RWPE2 (cell line): ENCODE measurements at regions not wholly inside any gene's neighbourhood (a gene's known extent, or its start where the extent isn't known, plus 50 kb on each side); places are given as distances from the start of the nearest gene placed in this dataset.

Experiments used
- ATAC-seq: fragments of 200-7000 bp; cut with Tn5 transposase; 3 replicates; pipeline ENCODE4 v1.9.1; 2021; ENCODE audit warnings: low read depth
- DNase-seq: peaks from one replicate; pipeline ENCODE4 v3.0.0-alpha.2; 2020; ENCODE audit warnings: low spot score
- H3K27ac ChIP-seq: fragments of 450-650 bp; 2 replicates; pipeline ENCODE4 v1.5.1; 2017; ENCODE audit warnings: mild to moderate bottlenecking; ENCODE audit not compliant: poor library complexity, severe bottlenecking
- H3K27me3 ChIP-seq: fragments of 250-450 bp; sonication (Bioruptor Pico); 2 replicates; pipeline ENCODE4 v1.5.1; 2021; ENCODE audit warnings: mild to moderate bottlenecking, moderate library complexity; ENCODE audit not compliant: insufficient read depth, poor library complexity, severe bottlenecking
- H3K36me3 ChIP-seq: fragments of 250-450 bp; sonication (Bioruptor Pico); 2 replicates; pipeline ENCODE4 v1.5.1; 2020; ENCODE audit warnings: low read depth, mild to moderate bottlenecking, moderate library complexity
- H3K4me1 ChIP-seq: fragments of 250-450 bp; sonication (Bioruptor Pico); 2 replicates; pipeline ENCODE4 v1.5.1; 2021; ENCODE audit warnings: mild to moderate bottlenecking, moderate library complexity; ENCODE audit not compliant: insufficient read depth, poor library complexity, severe bottlenecking
- H3K4me3 ChIP-seq: fragments of 250-450 bp; sonication (Bioruptor Pico); 2 replicates; pipeline ENCODE4 v1.5.1; 2021; ENCODE audit warnings: mild to moderate bottlenecking, moderate library complexity; ENCODE audit not compliant: severe bottlenecking
- H3K9me3 ChIP-seq: fragments of 250-450 bp; sonication (Bioruptor Pico); 2 replicates; pipeline ENCODE4 v1.5.1; 2021; ENCODE audit warnings: mild to moderate bottlenecking, moderate library complexity; ENCODE audit not compliant: severe bottlenecking
- TF ChIP-seq, protein P1 (sequence below): fragments of 450-650 bp; IDR thresholded peaks from one replicate; pipeline ENCODE4 v1.5.1; 2017; ENCODE audit warnings: mild to moderate bottlenecking, moderate library complexity; ENCODE audit not compliant: poor library complexity, severe bottlenecking

DNA sequence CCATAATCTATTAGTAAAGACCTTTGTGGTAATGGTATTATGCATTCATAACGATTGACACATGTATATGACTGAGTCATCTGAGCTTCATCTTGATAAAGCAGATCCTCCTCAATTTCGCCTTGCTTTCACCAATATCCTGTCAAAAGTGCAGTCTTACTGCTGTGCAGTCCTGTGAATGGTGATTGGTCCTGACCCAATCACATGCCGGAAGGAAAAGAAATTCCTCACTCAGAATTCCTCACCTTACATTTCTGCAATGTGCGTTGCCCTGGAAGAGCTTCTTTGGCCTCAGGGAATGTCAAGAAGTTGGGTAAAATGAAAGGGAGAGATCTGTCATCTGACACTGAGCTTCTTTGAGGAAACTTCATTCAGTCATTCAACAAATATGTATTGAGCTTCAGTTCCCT, 121.0 kb upstream of the TSPAN2 start:
- Histone ChIP-seq H3K4me3 (no peak overlapping the region), H3K27me3 (no peaks in the 10 kb centered on the region), H3K4me1 (peaks cover 22% of the 10 kb centered on the region), H3K9me3 (no peaks in the 10 kb centered on the region), H3K27ac (peak overlapping the region; percentile 83), H3K36me3 (no peaks in the 10 kb centered on the region)
- ATAC-seq (peak; percentile 96), DNase-seq (no peak)
- TF ChIP-seq, protein P1, sequence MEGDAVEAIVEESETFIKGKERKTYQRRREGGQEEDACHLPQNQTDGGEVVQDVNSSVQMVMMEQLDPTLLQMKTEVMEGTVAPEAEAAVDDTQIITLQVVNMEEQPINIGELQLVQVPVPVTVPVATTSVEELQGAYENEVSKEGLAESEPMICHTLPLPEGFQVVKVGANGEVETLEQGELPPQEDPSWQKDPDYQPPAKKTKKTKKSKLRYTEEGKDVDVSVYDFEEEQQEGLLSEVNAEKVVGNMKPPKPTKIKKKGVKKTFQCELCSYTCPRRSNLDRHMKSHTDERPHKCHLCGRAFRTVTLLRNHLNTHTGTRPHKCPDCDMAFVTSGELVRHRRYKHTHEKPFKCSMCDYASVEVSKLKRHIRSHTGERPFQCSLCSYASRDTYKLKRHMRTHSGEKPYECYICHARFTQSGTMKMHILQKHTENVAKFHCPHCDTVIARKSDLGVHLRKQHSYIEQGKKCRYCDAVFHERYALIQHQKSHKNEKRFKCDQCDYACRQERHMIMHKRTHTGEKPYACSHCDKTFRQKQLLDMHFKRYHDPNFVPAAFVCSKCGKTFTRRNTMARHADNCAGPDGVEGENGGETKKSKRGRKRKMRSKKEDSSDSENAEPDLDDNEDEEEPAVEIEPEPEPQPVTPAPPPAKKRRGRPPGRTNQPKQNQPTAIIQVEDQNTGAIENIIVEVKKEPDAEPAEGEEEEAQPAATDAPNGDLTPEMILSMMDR = no peak

DNA sequence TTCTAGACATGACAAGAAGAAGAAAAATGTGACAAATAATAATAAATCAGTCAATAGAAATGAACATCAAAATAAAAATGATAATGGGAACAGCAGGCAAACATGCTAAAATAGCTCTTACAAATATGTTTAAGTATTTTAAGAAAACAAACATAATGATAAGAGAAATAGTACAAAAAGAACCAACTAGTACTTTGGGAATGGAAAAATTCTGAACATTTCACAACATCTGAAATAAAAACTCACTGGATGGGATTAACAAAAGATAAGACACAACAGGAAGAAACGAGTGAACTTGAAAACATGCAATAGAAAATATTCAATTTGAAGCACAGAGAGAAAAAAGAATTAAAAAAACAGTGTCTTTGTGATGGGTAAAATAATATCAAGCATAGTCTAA, 115.2 kb upstream of the TSPAN2 start:
- Histone ChIP-seq H3K9me3 (peaks cover 14% of the 10 kb centered on the region), H3K4me1 (peaks cover 1% of the 10 kb centered on the region), H3K36me3 (no peaks in the 10 kb centered on the region), H3K27ac (no peak overlapping the region), H3K27me3 (no peaks in the 10 kb centered on the region), H3K4me3 (no peak overlapping the region)
- TF ChIP-seq, protein P1 = no peak
- no peak for DNase-seq
- no peak for ATAC-seq

DNA sequence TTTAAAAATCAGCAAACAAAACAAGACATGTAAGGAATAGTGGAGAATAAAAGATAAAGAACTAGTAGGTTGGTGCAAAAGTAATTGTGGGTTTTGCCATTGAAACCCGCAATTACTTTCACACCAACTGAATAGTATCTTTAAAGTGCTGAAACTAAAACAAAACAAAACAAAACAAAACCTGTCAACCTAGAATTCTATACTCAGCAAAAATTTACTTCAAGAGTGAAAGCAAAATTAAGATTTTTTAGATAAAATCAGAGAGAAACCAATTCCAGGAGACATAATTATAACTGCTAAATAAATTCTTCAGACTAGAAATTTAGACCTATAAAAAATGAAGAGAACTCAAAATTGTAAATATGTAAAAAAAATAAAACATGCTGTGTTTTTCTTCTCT, 114.0 kb upstream of the TSPAN2 start:
- Histone ChIP-seq H3K36me3 (no peaks in the 10 kb centered on the region), H3K27me3 (no peaks in the 10 kb centered on the region), H3K27ac (no peak overlapping the region), H3K9me3 (peaks cover 14% of the 10 kb centered on the region), H3K4me3 (no peak overlapping the region), H3K4me1 (no peaks in the 10 kb centered on the region)
- ATAC-seq (no peak), DNase-seq (no peak)
- TF ChIP-seq, protein P1 = no peak

DNA sequence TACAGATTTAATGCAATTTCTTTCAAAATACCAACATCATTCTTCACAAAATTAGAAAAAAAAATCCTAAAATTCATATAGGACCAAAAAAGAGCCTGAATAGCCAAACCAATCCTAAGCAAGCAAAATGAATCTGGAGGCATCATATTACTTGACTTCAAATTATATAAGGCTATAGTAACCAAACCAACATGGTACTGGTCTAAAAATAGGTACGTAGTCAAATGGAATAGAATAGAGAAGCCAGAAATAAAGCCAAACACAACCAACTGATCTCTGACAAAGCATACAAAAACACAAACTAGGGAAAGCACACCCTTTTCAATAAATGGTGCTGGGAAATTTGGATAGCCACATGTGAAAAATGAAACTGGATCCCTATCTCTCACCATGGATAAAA, 112.3 kb upstream of the TSPAN2 start:
- TF ChIP-seq, protein P1 = no peak
- ATAC-seq (no peak), DNase-seq (no peak)
- Histone ChIP-seq H3K27ac (no peak overlapping the region), H3K4me1 (no peaks in the 10 kb centered on the region), H3K36me3 (no peaks in the 10 kb centered on the region), H3K9me3 (peaks cover 14% of the 10 kb centered on the region), H3K27me3 (no peaks in the 10 kb centered on the region), H3K4me3 (no peak overlapping the region)

GRCh38 chr1:115199416-115200132, 110.3 kb upstream of the TSPAN2 start:
- H3K27ac ChIP-seq = no peak overlapping the region
- no peaks in the 10 kb centered on the region for H3K4me1 ChIP-seq
- no peak for ATAC-seq
- no peak overlapping the region for H3K4me3 ChIP-seq
- TF ChIP-seq, protein P1 = no peak
- DNase-seq = no peak
- no peaks in the 10 kb centered on the region for H3K36me3 ChIP-seq
- H3K27me3 ChIP-seq = no peaks in the 10 kb centered on the region
- H3K9me3 ChIP-seq = peaks cover 14% of the 10 kb centered on the region
